A549 (cell line): ENCODE measurements at regions not wholly inside any gene's neighbourhood (a gene's known extent, or its start where the extent isn't known, plus 50 kb on each side); places are given as distances from the start of the nearest gene placed in this dataset.

Experiments
- CBX8 ChIP-seq: fragments of 200-600 bp; sonication (generic); IDR thresholded peaks from 2 replicates; pipeline ENCODE4 v1.6.1; 2016
- CTCF ChIP-seq: fragments of >200 bp; sonication (Bioruptor Twin); formaldehyde crosslinking; IDR thresholded peaks from 3 replicates; pipeline ENCODE4 v1.5.1; 2016
- EP300 ChIP-seq, 2 experiments: fragments of >200 bp; sonication (Bioruptor Twin); formaldehyde crosslinking; IDR thresholded peaks; 2 replicates in 1 of 2; 3 replicates in 1 of 2; pipeline ENCODE4 v1.6.1; 2016 to 2017
- ESRRA ChIP-seq: fragments of 150-350 bp; IDR thresholded peaks from 2 replicates; pipeline ENCODE4 v1.6.1; 2014; ENCODE audit warnings: mild to moderate bottlenecking, low read length, borderline replicate concordance
- HDAC2 ChIP-seq: fragments of 200-600 bp; sonication (generic); IDR thresholded peaks from 2 replicates; pipeline ENCODE4 v1.6.1; 2016
- KDM1A ChIP-seq: fragments of 200-600 bp; sonication (generic); IDR thresholded peaks from 2 replicates; pipeline ENCODE4 v1.6.1; 2016; ENCODE audit warnings: low read depth, mild to moderate bottlenecking
- KDM5A ChIP-seq: fragments of 200-600 bp; sonication (generic); IDR thresholded peaks from 2 replicates; pipeline ENCODE4 v1.6.1; 2016; ENCODE audit warnings: antibody characterized with exemption, mild to moderate bottlenecking
- MAZ ChIP-seq: fragments of 150-350 bp; IDR thresholded peaks from 2 replicates; pipeline ENCODE4 v1.6.1; 2014; ENCODE audit warnings: antibody characterized with exemption, low read depth, low read length, borderline replicate concordance
- MYC ChIP-seq: IDR thresholded peaks from 2 replicates; pipeline ENCODE4 v1.6.1; 2012; ENCODE audit warnings: mild to moderate bottlenecking, inconsistent platforms, low read length, improper control_type of control experiment, borderline replicate concordance
- POLR2A ChIP-seq: IDR thresholded peaks from 2 replicates; pipeline ENCODE4 v1.6.1; 2012; ENCODE audit warnings: mild to moderate bottlenecking, low read length
- SMC3 ChIP-seq: fragments of >200 bp; sonication (Bioruptor Twin); formaldehyde crosslinking; IDR thresholded peaks from 3 replicates; pipeline ENCODE4 v1.6.1; 2018; ENCODE audit warnings: inconsistent platforms
- TFCP2L1 ChIP-seq: fragments of 250-450 bp; sonication (Bioruptor Pico); IDR thresholded peaks from 2 replicates; pipeline ENCODE4 v1.5.0; 2021; ENCODE audit warnings: mild to moderate bottlenecking

- TF ChIP-seq ESRRA (no peak), MAZ (no peak), CTCF (no peak), MYC (no peak), KDM5A (no peak), SMC3 (no peak), POLR2A (no peak), TFCP2L1 (CRISPR knock-in tag) (no peak), KDM1A (no peak), HDAC2 (no peak), CBX8 (no peak), EP300 (IDR thresholded peaks at IDR 0.05) (no peak)
These were observed 257.8 kb upstream of the LUZP2 start for GRCh38 chr11:24238771-24239645.
